ENCODE measurements at regions not wholly inside any gene's neighbourhood (a gene's known extent, or its start where the extent isn't known, plus 50 kb on each side); places are given as distances from the start of the nearest gene placed in this dataset.

DNA sequence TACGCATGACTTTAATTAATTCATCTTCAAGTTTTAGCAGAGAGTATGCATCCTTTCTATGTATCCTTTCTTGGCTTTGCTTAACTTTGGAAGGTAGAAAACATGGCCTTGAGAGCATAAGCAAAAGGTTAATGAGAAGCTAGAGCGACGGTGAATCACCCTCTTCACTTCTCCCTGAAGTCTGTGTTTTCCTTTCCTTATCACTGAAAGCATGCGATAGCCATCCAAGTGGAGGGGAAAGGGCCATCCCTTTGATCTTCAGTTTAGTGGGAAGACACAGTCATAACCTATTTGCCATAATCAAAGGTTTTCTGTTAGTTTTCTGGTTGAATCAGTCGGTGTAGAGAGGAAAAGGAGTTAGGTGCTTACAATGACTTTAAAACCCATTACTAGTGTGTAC, 354.0 kb upstream of the ROBO2 start:
- TF ChIP-seq, protein P1, sequence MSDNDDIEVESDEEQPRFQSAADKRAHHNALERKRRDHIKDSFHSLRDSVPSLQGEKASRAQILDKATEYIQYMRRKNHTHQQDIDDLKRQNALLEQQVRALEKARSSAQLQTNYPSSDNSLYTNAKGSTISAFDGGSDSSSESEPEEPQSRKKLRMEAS (IDR thresholded peaks at IDR 0.05) = no peak
- TF ChIP-seq EP300 (IDR thresholded peaks at IDR 0.05; ENCODE audit: borderline replicate concordance) = no peak
- TF ChIP-seq YY1 (IDR thresholded peaks at IDR 0.05; ENCODE audit: low read depth) = no peak
